Spleen (tissue), 7 donors: ENCODE measurements at regions not wholly inside any gene's neighbourhood (a gene's known extent, or its start where the extent isn't known, plus 50 kb on each side); places are given as distances from the start of the nearest gene placed in this dataset.
"Not testable (repeated sequence)": the region's sequence is repeated elsewhere in the genome, so short reads cannot be mapped to it uniquely, and the experiment has no call there.

ENCODE experiments used
- CTCF ChIP-seq, 11 experiments: fragments of 200-600 bp in 7 of 11; fragments of 450-650 bp in 4 of 11; sonication (generic) in 4 of 11; IDR thresholded peaks in 8 of 11; conservative IDR thresholded peaks in 3 of 11; 1 replicate in 7 of 11; 2 replicates in 4 of 11; pipeline versions ENCODE4 v1.4.0 to v1.8.0; 2016 to 2021; ENCODE audit warnings: antibody characterized with exemption in 11 of 11, inconsistent platforms in 4 of 11, mild to moderate bottlenecking in 1 of 11
- POLR2A ChIP-seq, 3 donors: fragments of 450-650 bp; IDR thresholded peaks; one replicate each; pipeline ENCODE4 v1.5.1; 2017; ENCODE audit warnings: antibody characterized with exemption in 3 of 3, mild to moderate bottlenecking in 1 of 3
- POLR2AphosphoS5 ChIP-seq, 3 donors: sonication (generic); formaldehyde crosslinking; IDR thresholded peaks; one replicate each; pipeline ENCODE4 v1.5.1; 2017; ENCODE audit warnings: antibody characterized with exemption in 3 of 3
- donor health status: DM: no; HTN: no; CAD: no; lungs with moderate emphysema.
- donor health status: DM: no; HTN: no; CAD: no.
- donor health status: DM: no; HTN: no; CAD: no.

GRCh38 chr15:92768131-92768530 lies 112.6 kb upstream of the FAM174B start:
- not testable (repeated sequence) for TF ChIP-seq CTCF (IDR thresholded peaks at IDR 0.05 in 8 of 11, conservative IDR thresholded peaks at IDR 0.05 in 3 of 11); POLR2A (IDR thresholded peaks at IDR 0.05); POLR2AphosphoS5 (IDR thresholded peaks at IDR 0.05)
